ENCODE measurements at regions not wholly inside any gene's neighbourhood (a gene's known extent, or its start where the extent isn't known, plus 50 kb on each side); places are given as distances from the start of the nearest gene placed in this dataset.

- TF ChIP-seq TARDBP (CRISPR knock-in tag; IDR thresholded peaks at IDR 0.05) (no peak), ZNF670 (CRISPR knock-in tag; IDR thresholded peaks at IDR 0.05; ENCODE audit: borderline replicate concordance) (no peak), KDM4B (CRISPR knock-in tag; IDR thresholded peaks at IDR 0.05) (no peak), NFAT5 (CRISPR knock-in tag; IDR thresholded peaks at IDR 0.05) (no peak), THRA (CRISPR knock-in tag; IDR thresholded peaks at IDR 0.05; ENCODE audit: borderline replicate concordance) (no peak), ARID3A (IDR thresholded peaks at IDR 0.05; ENCODE audit: low read depth, low read length) (no peak), CBFB (CRISPR knock-in tag; IDR thresholded peaks at IDR 0.05) (no peak)
Observed at GRCh38 chr13:108478179-108478578, 151.2 kb upstream of the MYO16 start (continued).
